OCI-LY1 (cell line): ENCODE measurements at regions not wholly inside any gene's neighbourhood (a gene's known extent, or its start where the extent isn't known, plus 50 kb on each side); places are given as distances from the start of the nearest gene placed in this dataset.

Experiments used
- H2AFZ ChIP-seq: fragments of 200-600 bp; sonication (generic), shearing (Covaris generic); 2 replicates; pipeline ENCODE4 v1.6.0; 2014; ENCODE audit warnings: antibody characterized with exemption, mild to moderate bottlenecking, low read length
- H3F3A ChIP-seq: fragments of 200-600 bp; sonication (generic), shearing (Covaris generic); 2 replicates; pipeline ENCODE4 v1.6.0; 2014; ENCODE audit warnings: mild to moderate bottlenecking, antibody characterized with exemption, low read length, moderate library complexity; ENCODE audit not compliant: insufficient read depth
- H3K27ac ChIP-seq: fragments of 200-600 bp; sonication (generic); 2 replicates; pipeline ENCODE4 v1.5.1; 2014; ENCODE audit warnings: low read length, mixed run types, mild to moderate bottlenecking, low read depth; ENCODE audit not compliant: poor library complexity, severe bottlenecking
- H3K27me3 ChIP-seq: fragments of 200-600 bp; sonication (generic); 2 replicates; pipeline ENCODE4 v1.6.0; 2014; ENCODE audit warnings: antibody characterized with exemption, mild to moderate bottlenecking, low read length, moderate library complexity; ENCODE audit not compliant: insufficient read depth
- H3K36me3 ChIP-seq: fragments of 200-600 bp; sonication (generic); 2 replicates; pipeline ENCODE4 v1.6.1; 2014; ENCODE audit warnings: mild to moderate bottlenecking, antibody characterized with exemption, low read length, moderate library complexity, mixed read lengths; ENCODE audit not compliant: insufficient read depth
- H3K4me1 ChIP-seq: fragments of 200-600 bp; sonication (generic); 2 replicates; pipeline ENCODE4 v1.5.1; 2014; ENCODE audit warnings: mild to moderate bottlenecking, low read length, moderate library complexity; ENCODE audit not compliant: insufficient read depth, severe bottlenecking
- H3K4me2 ChIP-seq: fragments of 200-600 bp; sonication (generic), shearing (Covaris generic); 2 replicates; pipeline ENCODE4 v1.6.1; 2014; ENCODE audit warnings: low read length
- H3K4me3 ChIP-seq: fragments of 200-600 bp; sonication (generic); 2 replicates; pipeline ENCODE4 v1.5.1; 2014; ENCODE audit warnings: low read length, low read depth, mild to moderate bottlenecking, mixed read lengths; ENCODE audit not compliant: poor library complexity, severe bottlenecking
- H3K79me2 ChIP-seq: fragments of 200-600 bp; shearing (Covaris generic); 2 replicates; pipeline ENCODE4 v1.6.1; 2016; ENCODE audit warnings: mixed run types, low read length, mixed read lengths; ENCODE audit not compliant: insufficient read depth
- H3K9ac ChIP-seq: fragments of 200-600 bp; sonication (generic), shearing (Covaris generic); 2 replicates; pipeline ENCODE4 v1.6.1; 2014; ENCODE audit warnings: mild to moderate bottlenecking, low read length, mixed read lengths
- H3K9me2 ChIP-seq: fragments of 200-600 bp; sonication (generic), shearing (Covaris generic); 2 replicates; pipeline ENCODE4 v1.6.1; 2014; ENCODE audit warnings: low read depth, mild to moderate bottlenecking, low read length, mixed read lengths
- H3K9me3 ChIP-seq: fragments of 200-600 bp; shearing (Covaris generic); 2 replicates; pipeline ENCODE4 v1.6.1; 2014; ENCODE audit warnings: low read length, mixed read lengths
- H4K20me1 ChIP-seq: fragments of 200-600 bp; sonication (generic), shearing (Covaris generic); 2 replicates; pipeline ENCODE4 v1.6.0; 2016; ENCODE audit warnings: mild to moderate bottlenecking, low read length; ENCODE audit not compliant: insufficient read depth
- CTCF ChIP-seq: fragments of 200-600 bp; sonication (generic), shearing (Covaris generic); IDR thresholded peaks from 2 replicates; pipeline ENCODE4 v1.5.1; 2017; ENCODE audit warnings: mild to moderate bottlenecking, antibody characterized with exemption, low read length, moderate library complexity, mixed read lengths
- EZH2 ChIP-seq: fragments of 200-600 bp; sonication (generic), shearing (Covaris generic); IDR thresholded peaks from 2 replicates; pipeline ENCODE4 v1.8.0; 2017; ENCODE audit warnings: borderline replicate concordance, mixed run types, mild to moderate bottlenecking, antibody characterized with exemption, low read length, moderate library complexity, mixed read lengths

- no peaks in the 10 kb centered on the region for H3K27me3 ChIP-seq
Measured at GRCh38 chr14:43042408-43042807, 1435.7 kb downstream of the LRFN5 start.

DNA sequence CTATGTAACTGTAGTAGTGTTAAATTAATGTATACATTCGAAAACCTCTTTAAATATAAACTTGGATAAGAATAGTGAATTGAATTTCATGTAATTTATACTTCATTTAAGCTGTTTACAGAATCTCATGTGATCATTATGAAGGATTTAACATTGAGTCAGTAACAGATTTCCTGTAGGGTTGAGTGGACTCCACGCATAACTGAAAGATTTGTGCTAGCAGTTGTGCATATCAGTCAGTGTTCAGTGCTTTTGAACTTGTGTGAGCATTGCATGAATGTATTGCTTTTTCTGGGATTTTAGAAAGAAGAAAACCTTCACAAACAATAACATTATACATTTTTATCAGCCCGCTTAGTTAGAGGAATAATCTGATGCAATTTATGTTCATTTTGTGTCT, 1435.3 kb downstream of the LRFN5 start:
- no peaks in the 10 kb centered on the region for H3K79me2 ChIP-seq
- no peak overlapping the region for H3K4me3 ChIP-seq
- H4K20me1 ChIP-seq, result no peaks in the 10 kb centered on the region
- H3K36me3 ChIP-seq, result no peaks in the 10 kb centered on the region
- no peaks in the 10 kb centered on the region for H3K4me1 ChIP-seq
- no peaks in the 10 kb centered on the region for H3K9me2 ChIP-seq
- H3F3A ChIP-seq, result no peaks in the 10 kb centered on the region
- H3K4me2 ChIP-seq, result no peak overlapping the region
- H3K27me3 ChIP-seq, result no peaks in the 10 kb centered on the region
- H3K27ac ChIP-seq, result no peak overlapping the region
- no peak overlapping the region for H2AFZ ChIP-seq
- H3K9ac ChIP-seq, result no peak overlapping the region
- H3K9me3 ChIP-seq, result no peaks in the 10 kb centered on the region
- TF ChIP-seq CTCF (no peak), EZH2 (no peak)

More at GRCh38 chr14:43042408-43042807, 1435.7 kb downstream of the LRFN5 start:
- no peaks in the 10 kb centered on the region for H3K36me3 ChIP-seq
- H3K4me3 ChIP-seq, result no peak overlapping the region
- no peak overlapping the region for H3K4me2 ChIP-seq
- no peaks in the 10 kb centered on the region for H3K9me2 ChIP-seq
- H3K27ac ChIP-seq, result no peak overlapping the region
- no peaks in the 10 kb centered on the region for H4K20me1 ChIP-seq
- no peaks in the 10 kb centered on the region for H3F3A ChIP-seq
- no peaks in the 10 kb centered on the region for H3K9me3 ChIP-seq
- no peaks in the 10 kb centered on the region for H3K79me2 ChIP-seq
- no peak overlapping the region for H2AFZ ChIP-seq
- no peak overlapping the region for H3K9ac ChIP-seq
- TF ChIP-seq EZH2 (no peak), CTCF (no peak)
- H3K4me1 ChIP-seq, result no peaks in the 10 kb centered on the region

DNA sequence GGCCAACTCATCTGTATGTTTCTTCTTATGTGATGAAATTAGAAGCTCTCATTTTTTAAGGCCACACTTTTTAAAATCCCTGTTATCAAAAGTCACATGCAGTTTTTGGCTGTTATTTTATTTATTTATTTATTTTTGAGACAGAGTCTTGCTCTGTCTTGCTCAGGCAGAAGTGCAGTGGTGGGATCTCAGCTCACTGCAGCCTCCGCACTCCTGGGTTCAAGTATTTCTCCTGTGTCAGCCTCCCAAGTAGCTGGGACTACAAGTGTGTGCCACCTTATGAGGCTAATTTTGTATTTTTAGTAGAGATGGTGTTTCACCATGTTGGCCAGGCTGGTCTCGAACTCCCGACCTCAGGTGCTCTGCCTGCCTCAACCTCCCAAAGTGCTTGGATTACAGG, 1434.5 kb downstream of the LRFN5 start:
- TF ChIP-seq EZH2, result no peak
- no peak for TF ChIP-seq CTCF
- Histone ChIP-seq H3K9me3 (no peaks in the 10 kb centered on the region), H3K79me2 (no peaks in the 10 kb centered on the region), H3K4me3 (no peak overlapping the region), H3F3A (no peaks in the 10 kb centered on the region), H2AFZ (no peak overlapping the region), H3K9ac (no peak overlapping the region), H3K4me2 (no peak overlapping the region), H3K9me2 (no peaks in the 10 kb centered on the region), H4K20me1 (no peaks in the 10 kb centered on the region), H3K4me1 (no peaks in the 10 kb centered on the region), H3K27me3 (no peaks in the 10 kb centered on the region), H3K36me3 (no peaks in the 10 kb centered on the region), H3K27ac (no peak overlapping the region)
